C4-2B (cell line): ENCODE measurements at regions not wholly inside any gene's neighbourhood (a gene's known extent, or its start where the extent isn't known, plus 50 kb on each side); places are given as distances from the start of the nearest gene placed in this dataset.

ENCODE experiments used
- ZFX ChIP-seq: fragments of 450-650 bp; IDR thresholded peaks from 2 replicates; pipeline ENCODE4 v1.6.1; 2017
- TF ChIP-seq, protein P1 (sequence below): fragments of 450-650 bp; conservative IDR thresholded peaks from 2 replicates; pipeline ENCODE4 v1.5.1; 2017; ENCODE audit warnings: mild to moderate bottlenecking

DNA sequence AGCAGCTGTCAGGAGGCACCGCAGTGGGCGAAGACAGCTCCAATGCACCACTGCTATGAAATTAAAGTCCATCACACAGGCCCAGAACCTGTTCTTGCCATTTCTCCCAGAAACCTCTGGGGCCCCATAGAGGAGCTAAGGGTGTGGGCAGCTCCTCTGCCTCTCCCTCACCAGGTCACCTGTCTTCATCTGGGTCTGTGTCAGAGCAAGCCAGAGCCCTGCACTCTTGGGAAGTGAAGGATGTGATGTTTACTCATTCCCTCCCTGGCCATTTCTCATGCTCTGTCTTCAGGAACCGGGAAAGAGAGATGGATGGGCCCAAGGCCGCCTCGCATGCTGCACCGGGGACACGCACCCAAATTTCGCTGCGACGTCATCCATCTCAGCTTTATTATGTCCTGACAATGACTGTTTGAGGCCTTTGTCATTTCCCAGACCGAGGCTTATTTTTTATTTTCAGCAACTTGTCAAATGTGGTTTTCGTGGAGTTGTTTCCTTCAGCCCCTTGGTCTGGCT, 216.1 kb downstream of the NPHP4 start:
- TF ChIP-seq, protein P1, sequence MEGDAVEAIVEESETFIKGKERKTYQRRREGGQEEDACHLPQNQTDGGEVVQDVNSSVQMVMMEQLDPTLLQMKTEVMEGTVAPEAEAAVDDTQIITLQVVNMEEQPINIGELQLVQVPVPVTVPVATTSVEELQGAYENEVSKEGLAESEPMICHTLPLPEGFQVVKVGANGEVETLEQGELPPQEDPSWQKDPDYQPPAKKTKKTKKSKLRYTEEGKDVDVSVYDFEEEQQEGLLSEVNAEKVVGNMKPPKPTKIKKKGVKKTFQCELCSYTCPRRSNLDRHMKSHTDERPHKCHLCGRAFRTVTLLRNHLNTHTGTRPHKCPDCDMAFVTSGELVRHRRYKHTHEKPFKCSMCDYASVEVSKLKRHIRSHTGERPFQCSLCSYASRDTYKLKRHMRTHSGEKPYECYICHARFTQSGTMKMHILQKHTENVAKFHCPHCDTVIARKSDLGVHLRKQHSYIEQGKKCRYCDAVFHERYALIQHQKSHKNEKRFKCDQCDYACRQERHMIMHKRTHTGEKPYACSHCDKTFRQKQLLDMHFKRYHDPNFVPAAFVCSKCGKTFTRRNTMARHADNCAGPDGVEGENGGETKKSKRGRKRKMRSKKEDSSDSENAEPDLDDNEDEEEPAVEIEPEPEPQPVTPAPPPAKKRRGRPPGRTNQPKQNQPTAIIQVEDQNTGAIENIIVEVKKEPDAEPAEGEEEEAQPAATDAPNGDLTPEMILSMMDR: no peak
- TF ChIP-seq ZFX: no peak
